Peyer's patch (tissue), 4 donors: ENCODE measurements at regions not wholly inside any gene's neighbourhood (a gene's known extent, or its start where the extent isn't known, plus 50 kb on each side); places are given as distances from the start of the nearest gene placed in this dataset.

Experiments used
- DNase-seq, 3 donors: peaks; one replicate each; pipeline ENCODE4 v3.0.0-alpha.2; 2017 to 2019
- H3K27ac ChIP-seq, 4 donors: fragments of 200-600 bp; sonication (generic); one replicate each; pipeline ENCODE4 v1.5.1; 2016 to 2019
- H3K27me3 ChIP-seq, 2 donors: fragments of 200-600 bp; sonication (generic); one replicate each; pipeline ENCODE4 v1.5.1; 2019
- H3K36me3 ChIP-seq, 3 donors: fragments of 200-600 bp; sonication (generic); one replicate each; pipeline ENCODE4 v1.5.1; 2016 to 2019
- H3K4me1 ChIP-seq, 4 donors: fragments of 200-600 bp; sonication (generic); one replicate each; pipeline ENCODE4 v1.5.1; 2016 to 2019
- H3K4me3 ChIP-seq, 4 donors: fragments of 200-600 bp; sonication (generic); 1 replicate in 3 of 4; 2 replicates in 1 of 4; pipeline ENCODE4 v1.5.1; 2016 to 2019; ENCODE audit warnings: mild to moderate bottlenecking in 1 of 4
- H3K9me3 ChIP-seq, 4 donors: fragments of 200-600 bp; sonication (generic); one replicate each; pipeline ENCODE4 v1.5.1; 2016 to 2019; ENCODE audit warnings: mild to moderate bottlenecking in 1 of 4
- CTCF ChIP-seq, 6 experiments: fragments of 450-650 bp in 4 of 6; fragments of 200-600 bp in 2 of 6; sonication (generic) in 1 of 6; IDR thresholded peaks; one replicate each; pipeline ENCODE4 v1.5.1; 2017 to 2019; ENCODE audit warnings: antibody characterized with exemption in 6 of 6, mild to moderate bottlenecking in 3 of 6, moderate library complexity in 1 of 6
- POLR2A ChIP-seq, 2 donors: fragments of 450-650 bp; IDR thresholded peaks; one replicate each; pipeline ENCODE4 v1.5.1; 2017; ENCODE audit warnings: antibody characterized with exemption in 2 of 2, mild to moderate bottlenecking in 2 of 2, moderate library complexity in 2 of 2

GRCh38 chr7:41465571-41465970 is 237.3 kb downstream of the INHBA start:
- no peak for DNase-seq
- H3K36me3 ChIP-seq = no peaks in the 10 kb centered on the region
- no peaks in the 10 kb centered on the region for H3K27me3 ChIP-seq
- no peak overlapping the region for H3K27ac ChIP-seq
- no peaks in the 10 kb centered on the region for H3K4me1 ChIP-seq
- H3K4me3 ChIP-seq = no peak overlapping the region
- TF ChIP-seq CTCF (IDR thresholded peaks at IDR 0.05) = no peak
- no peak for TF ChIP-seq POLR2A (IDR thresholded peaks at IDR 0.05)
- H3K9me3 ChIP-seq = no peaks in the 10 kb centered on the region

- no peaks in the 10 kb centered on the region for H3K9me3 ChIP-seq
- H3K27ac ChIP-seq = no peak overlapping the region
- H3K4me1 ChIP-seq = no peaks in the 10 kb centered on the region
- H3K27me3 ChIP-seq = no peaks in the 10 kb centered on the region
- H3K4me3 ChIP-seq = no peak overlapping the region
- DNase-seq = no peak
- TF ChIP-seq CTCF (IDR thresholded peaks at IDR 0.05) = no peak
- TF ChIP-seq POLR2A (IDR thresholded peaks at IDR 0.05) = no peak
- H3K36me3 ChIP-seq = no peaks in the 10 kb centered on the region
These were observed 239.0 kb downstream of the INHBA start for GRCh38 chr7:41463770-41464470.

DNA sequence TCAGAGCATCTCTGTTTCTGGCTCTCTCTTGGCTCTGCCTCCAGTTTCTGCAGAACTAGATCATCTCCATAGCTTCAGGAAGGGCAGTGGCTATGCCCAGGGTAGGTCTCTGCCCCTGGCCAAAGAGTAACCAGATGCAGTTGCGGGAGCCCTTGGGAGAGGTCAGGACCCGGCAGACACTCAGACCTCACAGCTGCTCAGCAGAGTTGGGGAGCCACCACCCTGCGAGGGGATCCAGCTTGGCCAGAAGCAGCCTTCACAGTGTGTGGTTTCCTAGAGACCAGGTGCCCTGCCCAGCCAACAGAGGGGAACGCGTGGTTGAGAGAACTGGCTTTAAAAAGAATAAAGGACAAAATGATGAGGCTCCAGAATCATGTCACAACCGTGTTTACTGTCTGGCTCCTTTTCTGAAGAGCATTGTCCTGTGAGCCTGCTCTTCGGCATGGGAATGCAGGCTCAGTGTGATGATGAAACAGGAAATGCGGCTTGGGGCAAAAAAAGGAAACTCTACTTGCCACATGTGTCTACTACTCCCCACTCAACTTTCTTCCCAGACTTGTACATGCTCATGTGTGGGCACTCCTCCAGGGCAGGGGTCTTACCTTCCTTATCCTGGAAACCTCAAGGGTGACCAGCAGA is 243.1 kb downstream of the INHBA start:
- no peak overlapping the region for H3K27ac ChIP-seq
- TF ChIP-seq POLR2A (IDR thresholded peaks at IDR 0.05) (no peak), CTCF (IDR thresholded peaks at IDR 0.05) (no peak)
- H3K4me3 ChIP-seq = no peak overlapping the region
- no peak for DNase-seq
- H3K9me3 ChIP-seq = no peaks in the 10 kb centered on the region
- no peaks in the 10 kb centered on the region for H3K27me3 ChIP-seq
- H3K4me1 ChIP-seq = no peaks in the 10 kb centered on the region
- no peaks in the 10 kb centered on the region for H3K36me3 ChIP-seq

DNA sequence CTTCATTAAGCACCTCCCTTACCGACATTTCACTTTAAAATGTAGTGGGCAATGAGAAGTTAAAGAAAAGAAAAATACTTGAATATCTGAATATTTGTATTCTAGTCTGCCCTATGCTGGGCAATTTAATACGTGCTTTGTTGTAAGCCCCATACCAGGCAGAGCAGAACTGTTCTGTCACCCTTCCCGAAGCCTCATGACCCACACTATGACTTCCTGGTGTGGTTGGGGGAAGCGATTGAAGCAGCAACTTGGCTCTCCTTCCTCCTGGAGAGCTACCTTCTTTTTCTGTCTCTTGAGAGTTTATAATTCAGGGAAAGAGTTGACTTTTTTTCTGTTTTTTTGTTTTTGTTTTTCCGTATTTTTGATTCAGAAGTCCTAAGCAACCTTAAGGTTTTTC is 243.7 kb downstream of the INHBA start:
- Histone ChIP-seq H3K9me3 (no peaks in the 10 kb centered on the region), H3K4me3 (no peak overlapping the region), H3K27me3 (no peaks in the 10 kb centered on the region), H3K4me1 (no peaks in the 10 kb centered on the region), H3K27ac (no peak overlapping the region), H3K36me3 (no peaks in the 10 kb centered on the region)
- no peak for DNase-seq
- TF ChIP-seq CTCF (IDR thresholded peaks at IDR 0.05) (no peak), POLR2A (IDR thresholded peaks at IDR 0.05) (no peak)

DNA sequence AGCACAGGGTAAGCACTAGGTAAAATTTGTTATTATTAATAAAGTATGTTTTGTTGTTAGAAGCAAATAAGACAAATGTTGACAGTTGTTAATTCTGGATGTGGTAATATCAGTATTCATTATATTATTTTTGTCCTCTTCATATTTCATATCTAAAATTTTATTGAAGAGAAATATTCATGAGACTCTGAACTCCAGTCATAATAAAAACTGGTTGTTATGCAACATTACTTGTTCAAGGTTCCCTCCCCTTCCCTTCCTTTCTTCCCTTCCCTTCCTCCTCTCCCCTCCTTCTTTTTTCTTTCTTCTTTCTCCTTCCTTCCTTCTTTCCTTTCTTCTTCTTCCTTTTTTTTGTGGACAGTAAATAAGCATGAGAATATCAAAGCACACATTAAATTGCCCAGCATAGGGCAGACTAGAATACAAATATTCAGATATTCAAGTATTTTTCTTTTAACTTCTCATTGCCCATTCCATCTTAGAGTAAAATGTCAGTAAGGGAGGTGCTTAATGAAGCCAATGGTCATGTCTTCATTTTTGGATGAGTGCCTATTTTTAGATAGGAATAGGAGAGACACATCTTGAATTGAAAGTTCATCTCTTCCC is 245.0 kb downstream of the INHBA start:
- Histone ChIP-seq H3K4me1 (no peaks in the 10 kb centered on the region), H3K27ac (no peak overlapping the region), H3K9me3 (no peaks in the 10 kb centered on the region), H3K4me3 (no peak overlapping the region), H3K27me3 (no peaks in the 10 kb centered on the region), H3K36me3 (no peaks in the 10 kb centered on the region)
- TF ChIP-seq POLR2A (IDR thresholded peaks at IDR 0.05) (no peak), CTCF (IDR thresholded peaks at IDR 0.05) (no peak)
- DNase-seq = no peak
